Forelimb muscle (tissue), 1 donor: ENCODE measurements at regions not wholly inside any gene's neighbourhood (a gene's known extent, or its start where the extent isn't known, plus 50 kb on each side); places are given as distances from the start of the nearest gene placed in this dataset.
"Not testable (repeated sequence)": the region's sequence is repeated elsewhere in the genome, so short reads cannot be mapped to it uniquely, and the experiment has no call there.

Experiments
- DNase-seq: peaks from one replicate; pipeline ENCODE4 v3.0.0-alpha.2; 2013; ENCODE audit warnings: low read depth

GRCh38 chr9:108444400-108445358, 411.1 kb downstream of the ACTL7B start:
- DNase-seq, result no peak

DNA sequence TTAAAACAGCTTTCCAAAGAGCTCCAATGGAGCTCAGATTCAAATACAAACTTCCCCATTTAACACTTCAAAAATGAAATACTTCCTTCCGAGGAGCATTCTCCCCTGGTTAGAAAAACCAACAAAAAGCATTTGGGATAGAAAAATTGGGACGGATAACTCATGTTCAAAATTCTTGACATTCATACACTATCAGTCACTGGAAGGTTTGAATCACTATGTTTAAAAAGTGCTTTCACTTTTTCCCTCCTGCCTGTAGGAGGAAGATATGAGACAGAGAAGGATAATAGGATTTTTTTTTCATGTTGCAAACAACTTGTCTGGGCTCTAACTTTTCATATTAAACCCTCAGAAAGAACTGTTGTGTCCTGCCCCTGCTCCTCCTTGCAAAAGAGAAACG, 412.0 kb downstream of the ACTL7B start:
- no peak for DNase-seq

DNA sequence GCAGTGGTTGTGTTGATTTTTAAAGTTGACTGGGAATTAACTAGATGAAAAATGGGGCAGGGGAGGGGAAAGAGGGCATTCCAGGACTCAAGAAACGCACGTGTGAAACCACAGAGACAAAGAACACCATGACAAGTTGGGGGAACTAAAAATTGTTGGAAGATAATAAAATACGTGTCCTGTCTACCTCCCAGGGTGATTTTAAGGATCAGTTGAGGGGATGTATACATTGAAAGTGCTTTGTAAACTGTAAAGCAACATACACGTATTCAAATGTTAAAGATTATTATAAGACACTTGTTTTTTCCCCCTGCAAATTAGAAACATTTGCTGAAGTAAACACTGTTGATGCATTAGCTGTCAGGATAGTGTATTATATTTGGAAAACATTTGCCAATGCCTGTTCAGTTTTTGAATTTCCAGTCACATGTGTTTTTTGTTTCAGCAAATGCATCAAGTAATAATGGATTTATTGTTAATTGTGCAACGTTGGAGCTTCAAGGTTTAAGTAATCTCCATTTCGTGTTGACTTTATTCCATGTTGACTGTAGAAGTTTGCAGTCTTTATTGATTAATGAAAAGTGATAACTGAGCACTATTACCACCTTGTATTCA, 412.7 kb downstream of the ACTL7B start:
- DNase-seq, result no peak

GRCh38 chr9:108442627-108443018, 413.2 kb downstream of the ACTL7B start:
- no peak for DNase-seq

DNA sequence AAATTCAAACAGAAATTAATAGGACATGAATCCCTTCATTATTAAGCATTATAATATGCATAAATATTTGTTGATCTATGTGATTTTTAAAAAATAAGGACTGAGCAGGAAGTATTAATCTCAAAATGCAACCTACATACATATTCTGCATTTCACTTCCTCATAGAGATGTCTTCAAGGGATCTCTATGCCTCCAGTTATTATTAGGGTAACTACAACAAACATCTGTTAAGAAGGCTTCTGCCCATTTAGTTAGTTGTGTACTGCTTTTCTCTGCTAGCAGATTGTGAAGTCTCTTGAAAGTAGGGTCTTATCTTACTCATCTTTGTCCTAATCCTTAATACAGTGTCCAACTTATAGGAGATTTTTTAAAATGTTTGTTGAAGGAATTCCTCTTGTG, 414.1 kb downstream of the ACTL7B start:
- no peak for DNase-seq

DNA sequence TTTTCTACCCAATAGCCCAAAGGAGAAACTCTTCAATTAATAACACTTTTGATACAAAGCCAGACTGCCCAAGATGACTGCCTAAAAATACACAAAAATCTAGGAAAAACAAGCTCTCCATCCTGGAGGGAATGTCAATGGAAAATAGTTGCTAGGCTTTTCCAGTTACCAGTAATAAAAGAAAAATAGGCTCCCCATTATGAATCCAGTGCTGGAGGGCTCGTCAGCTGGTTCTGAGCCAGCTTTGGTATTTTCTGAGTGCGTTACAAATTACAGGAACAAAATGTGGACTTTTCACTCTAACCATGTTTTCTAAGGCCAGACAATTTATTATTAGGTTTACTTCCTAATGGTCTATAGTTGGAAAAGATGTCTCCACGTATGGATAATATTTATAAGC, 414.5 kb downstream of the ACTL7B start:
- DNase-seq, result no peak

- no peak for DNase-seq
Observed at GRCh38 chr9:108439947-108440346, 415.8 kb downstream of the ACTL7B start.

DNA sequence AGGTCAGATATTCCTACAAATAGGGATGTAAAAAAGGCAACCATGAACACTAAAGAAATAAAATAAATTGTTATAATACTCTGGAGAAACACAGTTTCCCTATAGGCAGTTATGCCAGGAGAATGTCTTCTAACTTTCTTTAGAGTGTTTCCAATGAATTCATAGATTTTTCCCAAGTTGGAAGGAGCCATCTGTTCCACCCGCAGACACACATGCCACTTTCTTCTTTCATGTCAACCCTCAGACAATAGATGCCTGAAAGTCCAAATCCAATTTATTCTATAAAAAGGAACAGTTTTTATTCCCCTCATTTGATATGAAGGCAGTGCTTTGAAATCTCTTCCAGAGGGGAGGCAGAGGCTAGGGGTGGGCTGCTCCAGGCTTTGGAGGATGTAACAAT, 418.1 kb downstream of the ACTL7B start:
- no peak for DNase-seq

- DNase-seq, result no peak
Observed at GRCh38 chr9:108436448-108436847, 419.3 kb downstream of the ACTL7B start.

DNA sequence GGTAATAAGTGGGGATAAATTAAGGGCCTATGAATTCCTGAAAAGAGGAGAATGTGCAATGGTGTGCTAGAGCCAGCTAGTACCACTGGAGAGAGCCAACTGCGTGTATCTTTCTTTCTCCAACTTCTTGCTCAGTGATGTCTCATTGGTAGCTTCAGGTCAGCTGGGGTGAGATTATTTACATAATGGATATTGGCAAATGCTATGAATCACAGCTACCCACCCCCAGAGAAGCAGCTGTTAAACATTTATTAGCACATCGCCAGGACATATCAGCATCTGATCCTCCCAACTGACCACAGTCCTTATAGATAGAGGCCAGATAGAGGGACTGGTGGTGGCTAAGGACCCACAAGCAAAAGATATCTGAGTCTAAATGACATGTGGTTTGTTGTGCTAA, 421.3 kb downstream of the ACTL7B start:
- no peak for DNase-seq

DNA sequence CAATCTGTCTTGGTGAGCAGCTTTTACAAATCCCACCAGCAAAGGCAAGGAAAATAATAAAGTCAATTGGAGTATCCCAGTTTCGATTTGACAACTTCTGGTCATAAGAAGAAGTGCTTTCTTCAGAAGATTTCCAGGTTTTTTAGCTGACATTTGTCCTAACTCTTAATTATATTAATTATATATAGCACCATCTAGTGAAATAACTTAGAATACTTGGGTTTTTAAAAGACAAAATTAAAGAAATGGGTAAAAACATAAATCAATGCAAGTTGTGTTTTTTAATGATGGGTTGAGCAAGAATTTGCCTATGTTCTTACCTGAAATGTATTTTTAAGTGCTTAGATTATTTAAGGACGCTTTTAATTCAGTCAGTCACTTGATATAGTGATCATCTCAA, 421.8 kb downstream of the ACTL7B start:
- no peak for DNase-seq

DNA sequence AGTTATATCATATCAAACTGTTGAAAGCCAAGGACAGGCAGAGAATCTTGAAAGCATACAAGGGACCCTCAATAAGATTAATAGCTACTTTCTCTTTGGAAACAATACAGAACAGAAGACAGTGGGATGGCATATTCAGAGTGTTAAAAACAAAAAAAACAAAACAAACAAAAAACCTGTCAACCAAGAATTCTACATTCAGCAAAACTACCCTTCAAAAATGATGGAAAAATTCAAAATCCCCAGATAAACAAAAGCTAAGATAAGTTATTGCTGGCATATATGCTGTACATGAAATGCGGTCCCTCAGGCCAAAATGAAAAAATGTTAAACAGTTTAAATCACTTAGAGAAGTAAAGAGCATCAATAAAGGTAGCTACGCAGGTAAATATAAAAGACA, 425.1 kb downstream of the ACTL7B start:
- no peak for DNase-seq

GRCh38 chr9:108427751-108428150, 428.0 kb downstream of the ACTL7B start:
- no peak for DNase-seq

DNA sequence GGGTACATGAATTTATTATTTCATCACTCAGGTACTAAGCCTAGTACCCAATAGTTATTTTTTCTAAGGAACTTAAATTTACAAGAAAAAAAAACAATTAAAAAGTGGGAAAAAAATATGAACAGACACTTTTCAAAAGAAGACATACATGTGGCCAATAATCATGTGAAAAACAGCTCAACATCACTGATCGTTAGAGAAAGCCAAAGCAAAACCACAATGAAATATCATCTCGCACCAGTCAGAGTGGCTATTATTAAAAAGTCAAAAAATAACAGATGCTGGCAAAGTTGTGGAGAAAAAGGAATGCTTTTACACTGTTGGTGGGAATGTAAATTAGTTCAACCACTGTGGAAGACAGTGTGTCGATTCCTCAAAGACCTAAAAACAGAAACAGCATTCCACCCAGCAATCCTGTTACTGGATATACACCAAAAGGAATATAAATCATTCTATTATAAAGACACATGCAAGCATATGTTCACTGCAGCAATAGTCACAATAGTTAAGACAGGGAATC, 429.3 kb downstream of the ACTL7B start:
- not testable (repeated sequence) for DNase-seq

DNA sequence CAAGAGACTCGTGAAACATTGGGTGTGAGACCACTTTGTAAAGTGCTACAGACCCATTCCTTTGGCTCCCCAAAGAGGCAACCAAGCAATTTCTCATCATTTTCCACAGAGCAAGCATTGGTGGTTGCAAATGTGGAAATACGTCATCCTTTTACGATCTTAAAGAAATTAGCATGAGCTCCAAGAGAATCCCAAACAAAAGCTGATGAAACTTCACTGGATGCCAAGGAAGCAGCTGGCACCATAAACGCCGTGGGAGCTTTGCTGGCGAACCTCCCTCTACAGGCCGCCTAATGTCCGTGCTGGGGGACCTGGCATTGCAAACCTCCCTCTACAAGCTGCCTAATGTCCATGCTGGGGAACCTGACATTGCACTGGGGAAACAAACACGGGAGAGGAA, 432.4 kb downstream of the ACTL7B start:
- no peak for DNase-seq

DNA sequence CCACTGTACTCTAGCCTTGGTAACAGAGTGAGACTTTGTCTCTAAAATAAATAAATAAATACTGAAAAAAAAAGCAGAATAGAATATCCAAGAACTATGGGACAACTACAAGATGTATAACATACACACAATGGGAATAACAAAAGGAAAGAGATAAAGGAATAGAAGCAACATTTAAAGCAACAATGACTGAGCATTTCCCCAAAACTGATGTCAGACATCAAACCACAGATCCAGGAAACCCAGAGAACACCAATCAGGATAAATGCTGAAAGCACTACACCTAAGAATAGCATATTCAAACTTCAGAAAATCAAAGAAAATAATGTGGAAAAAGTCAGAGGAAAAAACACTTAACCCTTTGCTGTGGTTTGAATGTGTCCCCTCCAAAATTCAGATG, 436.4 kb downstream of the ACTL7B start:
- no peak for DNase-seq

DNA sequence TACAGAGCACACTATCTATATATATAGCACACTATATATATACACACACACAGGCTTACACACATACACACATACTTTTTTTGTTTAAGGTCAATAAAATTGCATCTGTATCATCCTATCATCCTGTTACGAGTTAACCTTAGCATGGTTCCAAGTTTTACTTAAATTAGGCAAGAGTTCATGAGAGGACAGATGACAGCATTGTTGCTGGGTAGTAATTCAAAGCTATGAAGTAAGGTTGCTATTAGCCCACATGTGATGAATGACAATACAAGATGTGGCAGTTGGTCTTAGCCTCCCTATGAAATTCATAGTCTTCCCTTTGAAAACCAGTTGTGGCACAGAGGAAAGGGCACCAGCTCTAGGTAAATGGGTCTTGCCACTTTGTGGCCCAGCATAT, 438.1 kb downstream of the ACTL7B start:
- no peak for DNase-seq

DNA sequence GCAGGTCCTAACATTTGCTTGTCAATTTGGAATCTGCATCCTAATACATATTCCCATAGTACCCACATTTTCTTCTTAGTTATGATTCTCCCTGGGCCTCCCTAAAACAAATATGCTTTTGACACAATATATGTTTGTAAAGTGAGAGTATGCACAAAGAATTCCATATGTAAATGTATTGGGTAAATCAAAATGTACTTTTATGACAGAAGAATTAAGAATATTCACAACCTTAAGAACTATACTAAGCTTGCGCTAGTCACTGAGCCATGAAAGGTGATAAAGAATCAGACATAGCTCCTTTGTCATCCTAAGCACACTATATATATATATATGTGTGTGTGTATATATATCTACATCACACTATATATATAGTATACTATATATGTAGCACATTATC, 438.5 kb downstream of the ACTL7B start:
- no peak for DNase-seq

GRCh38 chr9:108416324-108416723, 439.5 kb downstream of the ACTL7B start:
- DNase-seq, result no peak

DNA sequence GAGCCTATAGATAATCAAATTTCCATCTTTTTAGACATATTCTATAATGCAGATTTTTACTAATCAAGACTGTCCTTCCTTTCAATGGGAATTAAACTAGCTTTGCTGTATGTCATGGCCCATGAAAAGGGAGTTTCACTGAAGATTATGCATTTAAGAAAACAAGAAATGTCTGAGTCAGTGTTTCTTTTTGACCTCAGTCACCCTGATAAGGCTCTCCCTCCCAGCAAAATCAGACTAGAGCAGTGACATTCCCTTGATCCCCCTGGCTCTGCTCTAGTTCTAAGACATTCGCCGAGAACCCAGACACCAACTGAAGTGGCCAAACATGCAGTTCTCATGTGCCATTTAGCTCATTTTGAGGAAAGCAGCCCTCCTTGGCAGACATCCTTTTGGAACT, 442.0 kb downstream of the ACTL7B start:
- DNase-seq, result no peak

DNA sequence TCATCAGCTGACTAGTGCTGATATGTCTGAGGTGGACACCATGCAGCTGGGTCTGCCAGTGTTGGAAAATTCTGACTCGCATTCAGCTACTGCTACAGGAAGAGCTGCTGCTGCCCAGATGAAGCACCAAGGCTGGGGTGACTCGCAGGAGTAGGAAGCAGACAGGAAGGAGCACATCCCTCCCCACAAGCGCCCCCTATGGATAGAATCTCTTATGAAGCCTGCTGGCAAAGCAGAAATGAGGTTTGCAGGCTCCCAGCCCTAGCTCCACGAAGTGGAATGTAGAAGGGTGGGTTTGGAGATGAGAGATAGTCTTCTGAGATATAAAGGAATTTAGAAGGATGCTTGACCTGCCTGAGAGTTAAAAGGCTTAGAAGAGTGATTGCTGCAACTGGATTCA, 443.0 kb downstream of the ACTL7B start:
- no peak for DNase-seq

DNA sequence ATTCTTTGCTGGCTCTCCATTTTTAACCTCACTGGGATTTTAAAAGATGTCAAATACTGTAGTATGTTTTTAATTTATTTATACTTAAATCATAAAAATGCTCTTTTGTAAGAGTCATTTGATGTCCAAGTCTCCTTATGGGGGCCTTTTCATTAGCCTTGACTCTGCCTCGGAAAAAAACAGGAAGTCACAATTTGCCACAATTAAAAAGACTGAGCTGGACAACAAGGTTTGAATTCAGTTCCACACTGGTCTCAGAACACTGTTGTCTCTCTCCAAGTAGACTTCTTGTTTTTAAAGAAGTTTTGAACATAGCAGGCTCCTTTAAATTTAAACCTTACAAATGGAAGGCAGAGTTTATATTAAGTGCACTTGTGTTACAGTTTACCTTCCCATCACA, 444.2 kb downstream of the ACTL7B start:
- DNase-seq, result no peak

- DNase-seq, result no peak
Observed at GRCh38 chr9:108410161-108410560, 445.6 kb downstream of the ACTL7B start.
